ENCODE measurements at regions not wholly inside any gene's neighbourhood (a gene's known extent, or its start where the extent isn't known, plus 50 kb on each side); places are given as distances from the start of the nearest gene placed in this dataset.
A peak's percentile ranks its signal among the peaks of the same experiment; 100 is the strongest.

- TF ChIP-seq TSHZ2 (CRISPR knock-in tag; IDR thresholded peaks at IDR 0.05), result no peak
- no peak for TF ChIP-seq ESRRG (CRISPR knock-in tag; IDR thresholded peaks at IDR 0.05)
- no peak for TF ChIP-seq SNAI2 (CRISPR knock-in tag; IDR thresholded peaks at IDR 0.05)
- no peak for TF ChIP-seq OSR1 (CRISPR knock-in tag; IDR thresholded peaks at IDR 0.05)
- no peak for ATAC-seq
Observed at GRCh38 chr4:127518046-127518445, 114.7 kb upstream of the INTU start.

GRCh38 chr4:127521463-127521862 is 111.3 kb upstream of the INTU start:
- peak; percentile 72 for ATAC-seq
- TF ChIP-seq ZNF565 (CRISPR knock-in tag; conservative IDR thresholded peaks at IDR 0.05; ENCODE audit: low read depth) (no peak), CSDC2 (CRISPR knock-in tag; IDR thresholded peaks at IDR 0.05) (no peak), RARB (CRISPR knock-in tag; IDR thresholded peaks at IDR 0.05) (no peak), ZNF70 (CRISPR knock-in tag; IDR thresholded peaks at IDR 0.05) (no peak), GLIS3 (CRISPR knock-in tag; IDR thresholded peaks at IDR 0.05) (no peak), POU6F1 (CRISPR knock-in tag; IDR thresholded peaks at IDR 0.05; ENCODE audit: borderline replicate concordance, low read depth) (no peak), ESRRG (CRISPR knock-in tag; IDR thresholded peaks at IDR 0.05) (no peak), OSR1 (CRISPR knock-in tag; IDR thresholded peaks at IDR 0.05) (no peak), TOX (CRISPR knock-in tag; IDR thresholded peaks at IDR 0.05; ENCODE audit: borderline replicate concordance) (0 out of 2 replicates have a peak, but pooled peaks have one; percentile 35), PPARA (CRISPR knock-in tag; IDR thresholded peaks at IDR 0.05; ENCODE audit: borderline replicate concordance) (no peak), ARNTL (CRISPR knock-in tag; IDR thresholded peaks at IDR 0.05; ENCODE audit: borderline replicate concordance, low read depth) (no peak), ZFP3 (CRISPR knock-in tag; IDR thresholded peaks at IDR 0.05) (no peak), CREB5 (CRISPR knock-in tag; IDR thresholded peaks at IDR 0.05; ENCODE audit: low read depth) (no peak), TCF4 (CRISPR knock-in tag; IDR thresholded peaks at IDR 0.05; ENCODE audit: borderline replicate concordance) (no peak), CSRNP3 (CRISPR knock-in tag; IDR thresholded peaks at IDR 0.05) (no peak), ZFP30 (CRISPR knock-in tag; IDR thresholded peaks at IDR 0.05) (no peak), ISL1 (CRISPR knock-in tag; IDR thresholded peaks at IDR 0.05) (peak; percentile 52), TSHZ2 (CRISPR knock-in tag; IDR thresholded peaks at IDR 0.05) (peak; percentile 49; the same call in 1 of the 2 replicates), ZNF8 (CRISPR knock-in tag; IDR thresholded peaks at IDR 0.05) (no peak), ZC3H10 (CRISPR knock-in tag; IDR thresholded peaks at IDR 0.05) (peak; percentile 88), BACH2 (CRISPR knock-in tag; IDR thresholded peaks at IDR 0.05; ENCODE audit: borderline replicate concordance) (no peak), SNAI2 (CRISPR knock-in tag; IDR thresholded peaks at IDR 0.05) (no peak), PATZ1 (CRISPR knock-in tag; IDR thresholded peaks at IDR 0.05; ENCODE audit: borderline replicate concordance) (no peak)
